ENCODE measurements at regions not wholly inside any gene's neighbourhood (a gene's known extent, or its start where the extent isn't known, plus 50 kb on each side); places are given as distances from the start of the nearest gene placed in this dataset.

- Mint-ChIP-seq H3K4me3 (no peak overlapping the region), H3K9me3 (peaks cover 1% of the 10 kb centered on the region), H3K36me3 (ENCODE audit: low read depth) (no peaks in the 10 kb centered on the region), H3K27me3 (peaks cover 2% of the 10 kb centered on the region), H3K27ac (no peak overlapping the region), H3K4me1 (no peaks in the 10 kb centered on the region)
- DNase-seq = no peak
- POLR2A ChIA-PET = no interaction called here
- CTCF ChIA-PET = interaction anchor here (3.0 kb wide), 1 partner anchor 9 kb away, joined by 17 read pairs; no protein-coding TSS in a partner anchor
These were observed 177.4 kb downstream of the SPRY1 start for GRCh38 chr4:123573866-123574508.

- Mint-ChIP-seq H3K27me3 (peaks cover 2% of the 10 kb centered on the region), H3K36me3 (ENCODE audit: low read depth) (no peaks in the 10 kb centered on the region), H3K9me3 (peaks cover 7% of the 10 kb centered on the region), H3K4me1 (no peaks in the 10 kb centered on the region), H3K4me3 (no peak overlapping the region), H3K27ac (no peak overlapping the region)
- POLR2A ChIA-PET = no interaction called here
- DNase-seq = no peak
- CTCF ChIA-PET = interaction anchor here (1.0 to 3.0 kb wide), 2 partner anchors 11 to 20 kb away, joined by 3 to 17 read pairs; no protein-coding TSS in a partner anchor
These were observed 178.7 kb downstream of the SPRY1 start for GRCh38 chr4:123575291-123575690.

- Mint-ChIP-seq H3K27me3 (peaks cover 2% of the 10 kb centered on the region), H3K27ac (no peak overlapping the region), H3K9me3 (peaks cover 21% of the 10 kb centered on the region), H3K4me3 (no peak overlapping the region), H3K36me3 (ENCODE audit: low read depth) (no peaks in the 10 kb centered on the region), H3K4me1 (no peaks in the 10 kb centered on the region)
- ChIA-PET POLR2A (no interaction called here), CTCF (no interaction called here)
- no peak for DNase-seq
These were observed 180.8 kb downstream of the SPRY1 start for GRCh38 chr4:123577225-123577906.

- CTCF ChIA-PET = no interaction called here
- Mint-ChIP-seq H3K27me3 (peaks cover 2% of the 10 kb centered on the region), H3K36me3 (ENCODE audit: low read depth) (no peaks in the 10 kb centered on the region)
These were observed 181.9 kb downstream of the SPRY1 start for GRCh38 chr4:123578276-123579029.

GRCh38 chr4:123579961-123580360 is 183.4 kb downstream of the SPRY1 start:
- ChIA-PET CTCF (no interaction called here), POLR2A (no interaction called here)
- Mint-ChIP-seq H3K4me3 (no peak overlapping the region), H3K36me3 (ENCODE audit: low read depth) (no peaks in the 10 kb centered on the region), H3K4me1 (no peaks in the 10 kb centered on the region), H3K9me3 (peaks cover 21% of the 10 kb centered on the region), H3K27ac (no peak overlapping the region), H3K27me3 (peaks cover 2% of the 10 kb centered on the region)
- no peak for DNase-seq

More at GRCh38 chr4:123578276-123579029, 181.9 kb downstream of the SPRY1 start:
- H3K4me3 Mint-ChIP-seq = no peak overlapping the region
- peaks cover 21% of the 10 kb centered on the region for H3K9me3 Mint-ChIP-seq
- no peak for DNase-seq
- H3K27ac Mint-ChIP-seq = no peak overlapping the region
- POLR2A ChIA-PET = no interaction called here
- no peaks in the 10 kb centered on the region for H3K4me1 Mint-ChIP-seq

GRCh38 chr4:123580981-123581664 is 184.5 kb downstream of the SPRY1 start:
- Mint-ChIP-seq H3K27me3 (peaks cover 2% of the 10 kb centered on the region), H3K4me3 (no peak overlapping the region), H3K36me3 (ENCODE audit: low read depth) (no peaks in the 10 kb centered on the region), H3K4me1 (no peaks in the 10 kb centered on the region), H3K27ac (no peak overlapping the region), H3K9me3 (peaks cover 21% of the 10 kb centered on the region)
- POLR2A ChIA-PET = no interaction called here
- no peak for DNase-seq
- CTCF ChIA-PET = interaction anchor here (0.6 kb wide), 1 partner anchor 13 kb away, joined by 3 read pairs; no protein-coding TSS in a partner anchor

- no peak overlapping the region for H3K4me3 Mint-ChIP-seq
- CTCF ChIA-PET = no interaction called here
These were observed 185.2 kb downstream of the SPRY1 start for GRCh38 chr4:123581802-123582201.

GRCh38 chr4:123583043-123583442 is 186.4 kb downstream of the SPRY1 start:
- ChIA-PET CTCF (interaction anchor here (0.8 kb wide), 2 partner anchors 11 to 19 kb away, joined by 3 read pairs; no protein-coding TSS in a partner anchor), POLR2A (no interaction called here)
- H3K9me3 Mint-ChIP-seq = peaks cover 21% of the 10 kb centered on the region
- H3K27ac Mint-ChIP-seq = no peak overlapping the region
- no peaks in the 10 kb centered on the region for H3K4me1 Mint-ChIP-seq
- no peak for DNase-seq
- no peak overlapping the region for H3K4me3 Mint-ChIP-seq
- peaks cover under 1% of the 10 kb centered on the region for H3K27me3 Mint-ChIP-seq
- no peaks in the 10 kb centered on the region for H3K36me3 Mint-ChIP-seq (ENCODE audit: low read depth)

More at GRCh38 chr4:123581802-123582201, 185.2 kb downstream of the SPRY1 start:
- Mint-ChIP-seq H3K36me3 (ENCODE audit: low read depth) (no peaks in the 10 kb centered on the region), H3K27me3 (peaks cover 2% of the 10 kb centered on the region), H3K4me1 (no peaks in the 10 kb centered on the region), H3K27ac (no peak overlapping the region), H3K9me3 (peaks cover 21% of the 10 kb centered on the region)
- POLR2A ChIA-PET = no interaction called here
- no peak for DNase-seq

- Mint-ChIP-seq H3K36me3 (ENCODE audit: low read depth) (no peaks in the 10 kb centered on the region), H3K9me3 (peaks cover 17% of the 10 kb centered on the region), H3K4me1 (peaks cover 7% of the 10 kb centered on the region), H3K4me3 (no peak overlapping the region), H3K27me3 (no peaks in the 10 kb centered on the region), H3K27ac (no peak overlapping the region)
- no peak for DNase-seq
- CTCF ChIA-PET = no interaction called here
- POLR2A ChIA-PET = no interaction called here
These were observed 188.5 kb downstream of the SPRY1 start for GRCh38 chr4:123585111-123585510.

GRCh38 chr4:123587983-123588494 is 191.4 kb downstream of the SPRY1 start:
- Mint-ChIP-seq H3K9me3 (peaks cover 3% of the 10 kb centered on the region), H3K36me3 (ENCODE audit: low read depth) (no peaks in the 10 kb centered on the region), H3K4me3 (no peak overlapping the region), H3K4me1 (peaks cover 9% of the 10 kb centered on the region), H3K27ac (no peak overlapping the region), H3K27me3 (no peaks in the 10 kb centered on the region)
- POLR2A ChIA-PET = no interaction called here
- DNase-seq = no peak
- CTCF ChIA-PET = no interaction called here

GRCh38 chr4:123588631-123589241 is 192.1 kb downstream of the SPRY1 start:
- peaks cover 3% of the 10 kb centered on the region for H3K9me3 Mint-ChIP-seq
- no peak overlapping the region for H3K27ac Mint-ChIP-seq
- H3K27me3 Mint-ChIP-seq = no peaks in the 10 kb centered on the region
- no peaks in the 10 kb centered on the region for H3K36me3 Mint-ChIP-seq (ENCODE audit: low read depth)
- no peak overlapping the region for H3K4me3 Mint-ChIP-seq
- peaks cover 16% of the 10 kb centered on the region for H3K4me1 Mint-ChIP-seq
- ChIA-PET POLR2A (no interaction called here), CTCF (interaction anchor here (0.7 kb wide), 1 partner anchor 293 kb away, joined by 3 read pairs; no protein-coding TSS in a partner anchor)
- DNase-seq = no peak

GRCh38 chr4:123589301-123589700 is 192.7 kb downstream of the SPRY1 start:
- no peak overlapping the region for H3K4me3 Mint-ChIP-seq
- peaks cover 3% of the 10 kb centered on the region for H3K9me3 Mint-ChIP-seq
- no peak overlapping the region for H3K27ac Mint-ChIP-seq
- no peaks in the 10 kb centered on the region for H3K27me3 Mint-ChIP-seq
- no peaks in the 10 kb centered on the region for H3K36me3 Mint-ChIP-seq (ENCODE audit: low read depth)
- ChIA-PET CTCF (no interaction called here), POLR2A (no interaction called here)
- no peak for DNase-seq
- H3K4me1 Mint-ChIP-seq = peaks cover 17% of the 10 kb centered on the region
